H7 (cell line): ENCODE measurements at regions not wholly inside any gene's neighbourhood (a gene's known extent, or its start where the extent isn't known, plus 50 kb on each side); places are given as distances from the start of the nearest gene placed in this dataset.
A peak's percentile ranks its signal among the peaks of the same experiment; 100 is the strongest.

Source experiments
- DNase-seq: peaks from one replicate; pipeline ENCODE4 v3.0.0; 2012
- H3K27me3 ChIP-seq: 2 replicates; pipeline ENCODE4 v1.6.0; 2011; ENCODE audit warnings: mild to moderate bottlenecking, low read length; ENCODE audit not compliant: control insufficient read depth, insufficient read depth
- H3K36me3 ChIP-seq: replicated peaks from 2 replicates; pipeline ENCODE4 v1.5.1; 2011; ENCODE audit warnings: low read length; ENCODE audit not compliant: control insufficient read depth, insufficient read depth
- H3K4me3 ChIP-seq: 2 replicates; pipeline ENCODE4 v1.5.1; 2011; ENCODE audit warnings: low read depth, mild to moderate bottlenecking, control low read depth, low read length, moderate library complexity; ENCODE audit not compliant: insufficient read depth

DNA sequence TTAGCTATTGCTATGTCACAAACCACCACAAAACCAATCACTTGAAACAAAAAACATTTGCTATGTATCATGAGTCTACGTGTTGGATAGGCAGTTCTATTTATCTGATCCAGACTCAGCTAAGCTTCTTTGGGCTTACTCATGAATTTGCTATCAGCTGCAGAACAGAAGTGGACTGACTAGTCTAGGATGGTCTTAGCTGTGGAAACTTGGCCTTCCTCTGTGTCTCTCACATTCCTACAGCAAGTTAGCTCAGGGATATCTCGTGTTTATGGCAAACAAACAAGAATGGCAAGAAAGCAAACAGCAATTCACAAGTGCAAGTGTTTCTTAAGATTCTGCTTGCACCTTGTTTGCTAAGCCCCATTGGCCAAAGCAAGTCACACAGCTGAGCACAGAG, 288.0 kb upstream of the TNP1 start:
- no peaks in the 10 kb centered on the region for H3K27me3 ChIP-seq
- no peak overlapping the region for H3K4me3 ChIP-seq
- H3K36me3 ChIP-seq: no peaks in the 10 kb centered on the region
- no peak for DNase-seq

DNA sequence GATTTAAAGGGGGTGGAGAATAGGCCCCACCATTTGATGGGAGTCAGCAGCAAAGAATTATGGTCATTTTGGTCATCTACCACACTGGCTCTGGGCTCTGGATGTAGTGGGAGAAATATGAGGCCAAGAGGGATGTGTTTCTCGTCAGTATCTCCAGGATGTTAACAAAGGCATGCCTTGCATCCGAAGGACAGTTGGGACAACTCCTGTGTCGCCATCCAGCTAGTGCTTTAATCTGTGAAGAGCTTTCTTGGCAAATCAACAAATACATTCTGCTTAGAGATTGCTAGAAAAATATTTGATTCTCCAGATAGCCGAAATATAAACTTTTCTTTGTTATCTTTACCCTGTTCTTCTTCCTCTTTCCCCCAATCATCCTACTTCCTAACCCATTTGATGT, 287.1 kb upstream of the TNP1 start:
- Histone ChIP-seq H3K36me3 (no peaks in the 10 kb centered on the region), H3K27me3 (no peaks in the 10 kb centered on the region), H3K4me3 (no peak overlapping the region)
- no peak for DNase-seq

DNA sequence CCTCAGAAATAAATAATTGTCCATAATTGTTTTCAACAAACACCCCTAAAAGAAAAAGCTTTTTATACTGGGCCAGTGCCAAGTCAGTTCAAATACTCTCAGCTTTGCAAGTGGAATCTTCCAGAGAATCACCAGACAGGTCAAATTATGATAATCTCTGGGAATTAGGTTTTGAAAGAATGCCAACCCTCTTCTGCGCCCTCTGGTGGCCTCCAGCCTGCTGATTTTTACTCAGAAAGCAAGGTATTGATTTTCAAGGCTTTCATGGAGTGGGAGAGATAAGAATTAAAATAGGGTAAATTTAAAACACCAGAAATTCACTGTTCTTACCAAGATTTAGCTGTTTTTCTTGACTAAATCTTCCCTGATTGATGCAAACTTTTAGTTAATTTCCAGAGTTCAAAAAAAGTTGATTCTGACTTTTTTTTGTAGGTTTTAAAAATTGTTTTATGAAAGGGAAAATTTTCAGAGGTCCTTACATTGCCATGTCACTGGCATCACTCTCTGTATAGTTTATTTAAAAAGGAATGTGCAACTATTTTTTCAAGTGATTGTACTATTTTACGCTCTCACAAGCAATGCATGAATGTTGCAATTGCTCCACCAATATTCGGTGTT, 282.9 kb upstream of the TNP1 start:
- peak; percentile 25 for DNase-seq
- no peak overlapping the region for H3K4me3 ChIP-seq
- H3K27me3 ChIP-seq: no peaks in the 10 kb centered on the region
- H3K36me3 ChIP-seq: no peaks in the 10 kb centered on the region

DNA sequence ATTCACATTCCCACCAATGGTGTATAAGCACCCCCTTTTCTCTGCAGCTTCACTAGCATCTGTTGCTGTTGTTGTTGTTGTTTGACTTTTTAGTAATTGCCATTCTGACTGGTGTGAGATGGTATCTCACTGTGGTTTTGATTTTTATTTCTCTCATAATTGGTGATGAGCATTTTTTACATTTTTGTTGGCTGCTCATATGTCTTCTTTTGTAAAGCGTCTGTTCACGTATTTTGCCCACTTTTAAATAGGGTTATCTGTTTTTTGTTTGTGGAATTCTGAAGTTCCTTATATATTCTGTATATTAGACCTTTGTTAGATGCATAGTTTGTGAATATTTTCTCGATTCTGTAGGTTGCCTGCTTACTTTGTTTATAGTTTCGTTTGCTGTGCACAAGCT, 278.4 kb upstream of the TNP1 start:
- H3K4me3 ChIP-seq: no peak overlapping the region
- no peak for DNase-seq
- H3K36me3 ChIP-seq: no peaks in the 10 kb centered on the region
- no peaks in the 10 kb centered on the region for H3K27me3 ChIP-seq

GRCh38 chr2:217127744-217128143, 267.9 kb upstream of the TNP1 start:
- Histone ChIP-seq H3K27me3 (no peaks in the 10 kb centered on the region), H3K36me3 (no peaks in the 10 kb centered on the region), H3K4me3 (no peak overlapping the region)
- no peak for DNase-seq

DNA sequence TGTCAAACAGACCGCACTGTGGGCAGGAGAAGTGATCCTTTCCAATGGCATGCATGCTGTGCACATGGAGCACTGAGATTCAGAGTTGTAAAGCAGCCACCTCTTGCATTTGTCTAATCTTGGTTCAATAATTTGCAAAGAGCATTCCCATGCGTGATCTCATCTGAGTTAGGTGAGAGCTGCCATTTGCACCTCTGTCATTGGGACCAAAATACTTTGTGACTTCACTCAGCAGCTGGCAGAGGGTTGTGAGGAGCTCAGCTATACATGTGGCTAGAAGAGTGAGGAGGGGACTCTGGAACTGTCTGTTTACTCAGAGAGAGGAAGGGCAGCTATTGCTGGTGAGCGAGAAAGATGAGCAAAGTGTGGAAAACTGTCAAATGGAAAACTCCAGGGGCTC, 265.1 kb upstream of the TNP1 start:
- no peak for DNase-seq
- H3K4me3 ChIP-seq: no peak overlapping the region

DNA sequence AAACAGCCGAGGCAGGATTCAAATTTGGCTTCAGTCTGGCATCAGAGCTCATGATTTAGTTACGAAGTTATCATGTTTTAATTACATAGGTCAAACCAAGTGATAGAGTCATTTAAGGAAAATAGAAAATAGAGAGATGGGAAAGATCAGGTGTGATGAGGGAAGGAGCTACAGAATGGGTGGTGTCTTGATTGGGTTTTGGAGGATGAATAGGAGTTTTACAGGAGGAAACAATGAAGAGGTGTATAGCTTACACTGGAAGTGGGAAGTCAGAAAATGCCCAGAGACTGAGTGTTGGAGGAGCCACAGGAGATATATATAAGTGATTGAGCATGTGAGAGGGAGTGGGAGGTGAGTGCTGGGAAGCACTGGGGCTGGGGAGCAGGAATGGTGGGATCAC, 264.2 kb upstream of the TNP1 start:
- no peak for DNase-seq
- Histone ChIP-seq H3K36me3 (no peaks in the 10 kb centered on the region), H3K4me3 (no peak overlapping the region), H3K27me3 (no peaks in the 10 kb centered on the region)

More for the DNA sequence above, 265.1 kb upstream of the TNP1 start:
- Histone ChIP-seq H3K27me3 (no peaks in the 10 kb centered on the region), H3K36me3 (no peaks in the 10 kb centered on the region)

DNA sequence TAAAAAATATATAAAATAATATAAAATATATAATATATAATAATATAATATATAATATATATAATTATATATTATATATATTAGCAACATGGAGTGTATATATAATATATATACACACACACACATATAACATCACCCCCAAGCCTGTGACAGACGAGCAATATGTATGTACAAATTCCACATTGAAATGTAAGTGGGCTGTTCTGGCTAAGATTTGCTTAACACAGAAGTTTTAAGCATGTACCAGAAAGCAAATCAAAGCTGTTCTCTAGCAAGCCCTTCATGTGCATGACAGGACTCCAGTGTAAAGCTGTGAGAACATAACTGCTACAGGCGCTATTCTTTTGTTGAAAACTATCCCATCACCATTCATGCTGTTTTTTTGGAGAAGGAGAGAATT, 261.7 kb upstream of the TNP1 start:
- Histone ChIP-seq H3K27me3 (no peaks in the 10 kb centered on the region), H3K36me3 (no peaks in the 10 kb centered on the region), H3K4me3 (no peak overlapping the region)
- no peak for DNase-seq

DNA sequence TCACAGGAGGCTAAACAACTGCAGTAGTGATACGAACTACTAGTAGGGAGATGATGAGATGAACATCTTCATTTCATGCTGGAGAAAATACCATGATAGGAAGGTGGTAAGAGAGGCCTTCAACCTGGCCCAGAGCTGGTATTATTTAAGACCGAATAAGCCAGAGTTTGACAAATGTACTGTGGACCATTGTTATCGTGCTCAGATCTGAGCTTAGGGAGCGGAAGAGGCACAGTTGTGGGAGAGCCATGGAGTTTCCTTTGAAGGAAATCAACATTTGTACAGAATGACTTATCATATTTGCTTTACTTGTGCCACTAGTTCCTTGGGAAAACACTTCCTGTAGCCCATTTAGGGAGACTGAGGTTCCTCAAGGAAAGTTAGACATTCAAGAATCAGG, 260.6 kb upstream of the TNP1 start:
- Histone ChIP-seq H3K27me3 (no peaks in the 10 kb centered on the region), H3K4me3 (no peak overlapping the region), H3K36me3 (no peaks in the 10 kb centered on the region)
- no peak for DNase-seq

- no peaks in the 10 kb centered on the region for H3K27me3 ChIP-seq
- DNase-seq: no peak
- H3K4me3 ChIP-seq: no peak overlapping the region
- H3K36me3 ChIP-seq: no peaks in the 10 kb centered on the region
Observed at GRCh38 chr2:217118559-217119284, 258.9 kb upstream of the TNP1 start.

GRCh38 chr2:217117523-217117922, 257.7 kb upstream of the TNP1 start:
- no peaks in the 10 kb centered on the region for H3K36me3 ChIP-seq
- no peaks in the 10 kb centered on the region for H3K27me3 ChIP-seq
- no peak overlapping the region for H3K4me3 ChIP-seq
- no peak for DNase-seq

- Histone ChIP-seq H3K27me3 (no peaks in the 10 kb centered on the region), H3K36me3 (no peaks in the 10 kb centered on the region), H3K4me3 (no peak overlapping the region)
- no peak for DNase-seq
Observed at GRCh38 chr2:217116610-217117009, 256.7 kb upstream of the TNP1 start.

DNA sequence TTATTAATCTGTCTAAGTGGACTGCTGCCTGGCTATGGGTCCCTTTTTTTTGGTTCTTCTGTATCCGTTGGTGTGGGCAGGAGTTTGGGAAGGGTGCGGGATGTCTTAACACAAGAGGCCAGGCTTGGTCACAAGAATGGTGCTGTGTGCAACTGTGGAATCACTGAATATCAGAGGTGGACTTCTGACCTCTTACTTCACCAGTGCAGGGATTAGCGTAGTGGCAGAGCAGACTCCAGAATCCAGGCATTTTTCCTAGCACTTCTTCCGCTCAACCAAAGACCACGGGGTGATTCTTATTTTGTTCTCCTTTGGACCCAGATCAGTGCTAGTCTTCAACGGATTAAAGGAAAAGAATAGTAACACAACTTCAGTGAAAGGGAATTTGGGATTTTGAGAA, 254.3 kb upstream of the TNP1 start:
- Histone ChIP-seq H3K36me3 (no peaks in the 10 kb centered on the region), H3K4me3 (no peak overlapping the region), H3K27me3 (no peaks in the 10 kb centered on the region)
- no peak for DNase-seq

DNA sequence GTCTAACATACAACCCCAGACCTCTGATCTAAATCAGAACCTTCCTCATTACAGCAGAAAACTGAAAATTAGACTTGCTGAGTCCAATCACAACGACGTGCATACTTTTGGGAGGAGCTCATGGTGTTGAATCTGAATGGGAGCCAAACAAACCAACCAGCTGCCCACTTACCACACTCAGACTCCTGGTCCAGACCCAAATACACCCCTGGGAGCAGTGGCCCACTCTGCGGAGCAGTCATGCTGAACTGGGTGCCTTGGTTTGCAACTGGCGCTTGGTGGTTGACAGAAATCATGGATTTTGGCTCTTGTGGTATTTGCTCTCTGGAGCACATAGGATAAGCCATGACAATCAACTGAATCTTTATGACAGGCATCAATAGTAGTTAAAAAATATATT, 253.6 kb upstream of the TNP1 start:
- Histone ChIP-seq H3K4me3 (no peak overlapping the region), H3K27me3 (no peaks in the 10 kb centered on the region), H3K36me3 (no peaks in the 10 kb centered on the region)
- no peak for DNase-seq

DNA sequence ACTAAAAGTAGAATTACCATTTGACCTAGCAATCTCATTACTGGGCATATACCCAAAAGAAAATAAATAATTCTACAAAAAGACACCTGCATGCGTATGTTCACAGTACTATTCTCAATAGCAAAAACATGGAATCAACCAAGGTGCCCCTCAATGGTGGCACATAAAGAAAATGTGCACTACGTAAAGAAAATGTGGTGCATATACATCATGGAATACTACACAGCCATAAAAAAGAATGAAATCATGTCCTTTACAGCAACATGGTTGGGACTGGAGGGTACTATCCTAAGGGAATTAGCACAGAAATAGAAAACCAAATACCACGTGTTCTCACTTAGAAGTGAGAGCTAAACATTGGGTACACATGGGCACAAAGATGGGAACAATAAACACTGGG, 250.7 kb upstream of the TNP1 start:
- H3K4me3 ChIP-seq: no peak overlapping the region
- DNase-seq: no peak
- H3K27me3 ChIP-seq: no peaks in the 10 kb centered on the region

More for the DNA sequence above, 250.7 kb upstream of the TNP1 start:
- H3K36me3 ChIP-seq: no peaks in the 10 kb centered on the region
